ENCODE measurements at regions not wholly inside any gene's neighbourhood (a gene's known extent, or its start where the extent isn't known, plus 50 kb on each side); places are given as distances from the start of the nearest gene placed in this dataset.

GRCh38 chr7:47027695-47028240, 554.1 kb downstream of the TNS3 start:
- TF ChIP-seq POLR2AphosphoS5 (IDR thresholded peaks at IDR 0.05; ENCODE audit: low read depth, low read length) = no peak
- no peak for TF ChIP-seq TAF1 (IDR thresholded peaks at IDR 0.05; ENCODE audit: borderline replicate concordance, insufficient read depth, low read length)
- TF ChIP-seq, protein P1, sequence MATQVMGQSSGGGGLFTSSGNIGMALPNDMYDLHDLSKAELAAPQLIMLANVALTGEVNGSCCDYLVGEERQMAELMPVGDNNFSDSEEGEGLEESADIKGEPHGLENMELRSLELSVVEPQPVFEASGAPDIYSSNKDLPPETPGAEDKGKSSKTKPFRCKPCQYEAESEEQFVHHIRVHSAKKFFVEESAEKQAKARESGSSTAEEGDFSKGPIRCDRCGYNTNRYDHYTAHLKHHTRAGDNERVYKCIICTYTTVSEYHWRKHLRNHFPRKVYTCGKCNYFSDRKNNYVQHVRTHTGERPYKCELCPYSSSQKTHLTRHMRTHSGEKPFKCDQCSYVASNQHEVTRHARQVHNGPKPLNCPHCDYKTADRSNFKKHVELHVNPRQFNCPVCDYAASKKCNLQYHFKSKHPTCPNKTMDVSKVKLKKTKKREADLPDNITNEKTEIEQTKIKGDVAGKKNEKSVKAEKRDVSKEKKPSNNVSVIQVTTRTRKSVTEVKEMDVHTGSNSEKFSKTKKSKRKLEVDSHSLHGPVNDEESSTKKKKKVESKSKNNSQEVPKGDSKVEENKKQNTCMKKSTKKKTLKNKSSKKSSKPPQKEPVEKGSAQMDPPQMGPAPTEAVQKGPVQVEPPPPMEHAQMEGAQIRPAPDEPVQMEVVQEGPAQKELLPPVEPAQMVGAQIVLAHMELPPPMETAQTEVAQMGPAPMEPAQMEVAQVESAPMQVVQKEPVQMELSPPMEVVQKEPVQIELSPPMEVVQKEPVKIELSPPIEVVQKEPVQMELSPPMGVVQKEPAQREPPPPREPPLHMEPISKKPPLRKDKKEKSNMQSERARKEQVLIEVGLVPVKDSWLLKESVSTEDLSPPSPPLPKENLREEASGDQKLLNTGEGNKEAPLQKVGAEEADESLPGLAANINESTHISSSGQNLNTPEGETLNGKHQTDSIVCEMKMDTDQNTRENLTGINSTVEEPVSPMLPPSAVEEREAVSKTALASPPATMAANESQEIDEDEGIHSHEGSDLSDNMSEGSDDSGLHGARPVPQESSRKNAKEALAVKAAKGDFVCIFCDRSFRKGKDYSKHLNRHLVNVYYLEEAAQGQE (IDR thresholded peaks at IDR 0.05; ENCODE audit: insufficient read depth in 1 of 2, low read depth in 2 of 2, low read length in 2 of 2) = no peak
